ENCODE measurements at regions not wholly inside any gene's neighbourhood (a gene's known extent, or its start where the extent isn't known, plus 50 kb on each side); places are given as distances from the start of the nearest gene placed in this dataset.

- no TSS peak for BruUV-seq (replicated peaks)
- no peak for TF ChIP-seq REST (IDR thresholded peaks at IDR 0.05; ENCODE audit: insufficient read depth in 1 of 2, low read depth in 2 of 2, low read length in 1 of 2)
- no peak for TF ChIP-seq TCF7L2 (IDR thresholded peaks at IDR 0.05; ENCODE audit: low read depth, low read length)
- no peak for TF ChIP-seq SIN3A (IDR thresholded peaks at IDR 0.05; ENCODE audit: borderline replicate concordance, insufficient read depth, low read depth, low read length)
- no peak for TF ChIP-seq CTCF (IDR thresholded peaks at IDR 0.05)
- TF ChIP-seq POLR2AphosphoS5 (IDR thresholded peaks at IDR 0.05; ENCODE audit: low read depth, low read length): no peak
- POLR2A ChIA-PET: no interaction called here
- Histone ChIP-seq H3K27ac (ENCODE audit: low read length) (no peak overlapping the region), H3K4me1 (ENCODE audit: control insufficient read depth, insufficient read depth, low read length) (no peaks in the 10 kb centered on the region), H3K9me3 (ENCODE audit: control insufficient read depth, insufficient read depth, low read depth, low read length) (no peaks in the 10 kb centered on the region), H3K36me3 (ENCODE audit: control insufficient read depth, insufficient read depth, low read length) (no peaks in the 10 kb centered on the region), H3K4me3 (ENCODE audit: low read depth in 2 of 2, low read length in 2 of 2) (no peak overlapping the region), H3K27me3 (ENCODE audit: control insufficient read depth, insufficient read depth, low read length) (no peaks in the 10 kb centered on the region)
- in situ Hi-C loops (cut with HindIII; ENCODE audit: low pct_unique_long_range_greater_than_20kb, low sequenced_read_pairs): no loop called here
- no peak for ATAC-seq
- DNase-seq (ENCODE audit: low read depth, low spot score): no peak
- CTCF ChIA-PET: no interaction called here
- intact Hi-C loops (cut with micrococcal nuclease; ENCODE audit: unreplicated experiment): no loop called here
Measured at GRCh38 chr13:73772449-73773167, 361.6 kb downstream of the KLF12 start.

- no peaks in the 10 kb centered on the region for H3K36me3 ChIP-seq (ENCODE audit: control insufficient read depth, insufficient read depth, low read length)
- ChIA-PET CTCF (no interaction called here), POLR2A (no interaction called here)
- no peak for TF ChIP-seq SIN3A (IDR thresholded peaks at IDR 0.05; ENCODE audit: borderline replicate concordance, insufficient read depth, low read depth, low read length)
- peak; percentile 33; the same call in 1 of the 2 replicates for TF ChIP-seq CTCF (IDR thresholded peaks at IDR 0.05)
- no TSS peak for BruUV-seq (replicated peaks)
- no peaks in the 10 kb centered on the region for H3K4me1 ChIP-seq (ENCODE audit: control insufficient read depth, insufficient read depth, low read length)
- intact Hi-C loops (cut with micrococcal nuclease; ENCODE audit: unreplicated experiment) (no loop called here), in situ Hi-C loops (cut with HindIII; ENCODE audit: low pct_unique_long_range_greater_than_20kb, low sequenced_read_pairs) (no loop called here)
- H3K4me3 ChIP-seq (ENCODE audit: low read depth in 2 of 2, low read length in 2 of 2): no peak overlapping the region
- DNase-seq (ENCODE audit: low read depth, low spot score) (no peak), ATAC-seq (no peak)
- H3K27ac ChIP-seq (ENCODE audit: low read length): no peak overlapping the region
- H3K27me3 ChIP-seq (ENCODE audit: control insufficient read depth, insufficient read depth, low read length): no peaks in the 10 kb centered on the region
- H3K9me3 ChIP-seq (ENCODE audit: control insufficient read depth, insufficient read depth, low read depth, low read length): no peaks in the 10 kb centered on the region
Measured at GRCh38 chr13:73767747-73768315, 366.4 kb downstream of the KLF12 start.
